ENCODE measurements at regions not wholly inside any gene's neighbourhood (a gene's known extent, or its start where the extent isn't known, plus 50 kb on each side); places are given as distances from the start of the nearest gene placed in this dataset.

DNA sequence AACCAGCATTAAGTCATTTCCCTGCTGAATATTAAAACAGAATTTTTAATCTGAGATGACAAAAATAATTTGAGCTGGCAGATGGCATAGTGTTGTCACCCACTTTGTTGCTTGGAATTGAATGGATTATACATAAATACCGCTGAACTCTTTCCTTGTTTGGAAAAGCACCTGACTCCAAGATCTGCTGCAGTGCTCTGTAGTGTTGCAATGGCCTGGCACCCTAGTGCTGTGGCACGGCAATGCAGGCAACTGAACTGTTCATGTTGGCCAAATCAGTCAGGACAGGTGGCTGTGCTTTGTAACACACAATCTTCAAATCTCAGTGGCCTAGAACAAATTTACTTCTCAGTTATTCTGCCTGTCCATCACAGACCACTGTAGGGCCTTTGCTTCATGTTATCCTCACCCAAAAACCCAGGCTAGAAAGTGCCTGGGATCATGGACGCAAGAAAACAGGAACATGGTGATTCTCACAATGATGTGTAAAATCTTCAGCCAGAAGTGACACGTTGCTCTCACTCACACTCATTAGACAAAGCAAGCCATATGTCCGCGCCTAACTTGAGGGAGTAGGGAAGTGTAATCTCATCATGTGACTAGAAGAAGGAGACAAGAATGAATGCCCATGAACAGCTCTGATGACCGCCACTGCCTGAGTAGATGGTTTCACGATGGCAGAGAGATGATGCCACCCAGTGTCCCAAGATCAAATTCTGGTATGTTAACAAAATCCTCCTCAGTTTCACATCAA, 191.9 kb upstream of the PUM3 start:
- intact Hi-C loops (cut with DNase I) = no loop called here
- DNase-seq = no peak
- ATAC-seq = no peak
- H3K9me3 ChIP-seq = no peaks in the 10 kb centered on the region
- no peaks in the 10 kb centered on the region for H3K4me1 ChIP-seq
- TF ChIP-seq, protein P1, sequence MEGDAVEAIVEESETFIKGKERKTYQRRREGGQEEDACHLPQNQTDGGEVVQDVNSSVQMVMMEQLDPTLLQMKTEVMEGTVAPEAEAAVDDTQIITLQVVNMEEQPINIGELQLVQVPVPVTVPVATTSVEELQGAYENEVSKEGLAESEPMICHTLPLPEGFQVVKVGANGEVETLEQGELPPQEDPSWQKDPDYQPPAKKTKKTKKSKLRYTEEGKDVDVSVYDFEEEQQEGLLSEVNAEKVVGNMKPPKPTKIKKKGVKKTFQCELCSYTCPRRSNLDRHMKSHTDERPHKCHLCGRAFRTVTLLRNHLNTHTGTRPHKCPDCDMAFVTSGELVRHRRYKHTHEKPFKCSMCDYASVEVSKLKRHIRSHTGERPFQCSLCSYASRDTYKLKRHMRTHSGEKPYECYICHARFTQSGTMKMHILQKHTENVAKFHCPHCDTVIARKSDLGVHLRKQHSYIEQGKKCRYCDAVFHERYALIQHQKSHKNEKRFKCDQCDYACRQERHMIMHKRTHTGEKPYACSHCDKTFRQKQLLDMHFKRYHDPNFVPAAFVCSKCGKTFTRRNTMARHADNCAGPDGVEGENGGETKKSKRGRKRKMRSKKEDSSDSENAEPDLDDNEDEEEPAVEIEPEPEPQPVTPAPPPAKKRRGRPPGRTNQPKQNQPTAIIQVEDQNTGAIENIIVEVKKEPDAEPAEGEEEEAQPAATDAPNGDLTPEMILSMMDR (IDR thresholded peaks at IDR 0.05) = no peak
- H3K36me3 ChIP-seq = no peaks in the 10 kb centered on the region
- no peak overlapping the region for H3K4me3 ChIP-seq
- no peaks in the 10 kb centered on the region for H3K27me3 ChIP-seq (ENCODE audit: low read depth)
- no peak overlapping the region for H3K27ac ChIP-seq

DNA sequence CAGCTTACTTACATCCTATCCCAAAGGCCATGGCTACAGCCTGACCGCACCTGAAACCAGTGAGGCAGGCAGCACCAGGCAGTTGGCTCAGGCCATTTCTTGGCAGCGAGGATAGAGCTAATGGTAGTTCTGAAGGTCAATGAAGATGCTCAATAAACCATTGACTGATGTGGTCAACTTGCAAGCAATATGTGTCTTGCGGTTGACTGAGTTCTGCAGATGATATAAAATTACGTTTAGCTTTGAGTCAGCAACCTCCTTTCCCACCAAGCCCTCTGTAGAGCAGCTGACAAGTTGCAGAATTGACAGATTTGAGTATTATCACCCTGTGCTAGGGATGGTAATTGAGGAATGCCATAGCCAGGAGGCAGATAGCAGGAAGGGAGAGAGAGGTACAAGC, 189.0 kb upstream of the PUM3 start:
- ATAC-seq (no peak), DNase-seq (no peak)
- TF ChIP-seq, protein P1 (IDR thresholded peaks at IDR 0.05) = no peak
- Histone ChIP-seq H3K4me1 (no peaks in the 10 kb centered on the region), H3K27ac (no peak overlapping the region), H3K36me3 (no peaks in the 10 kb centered on the region), H3K27me3 (ENCODE audit: low read depth) (no peaks in the 10 kb centered on the region), H3K4me3 (no peak overlapping the region), H3K9me3 (no peaks in the 10 kb centered on the region)
- intact Hi-C loops (cut with DNase I) = no loop called here

DNA sequence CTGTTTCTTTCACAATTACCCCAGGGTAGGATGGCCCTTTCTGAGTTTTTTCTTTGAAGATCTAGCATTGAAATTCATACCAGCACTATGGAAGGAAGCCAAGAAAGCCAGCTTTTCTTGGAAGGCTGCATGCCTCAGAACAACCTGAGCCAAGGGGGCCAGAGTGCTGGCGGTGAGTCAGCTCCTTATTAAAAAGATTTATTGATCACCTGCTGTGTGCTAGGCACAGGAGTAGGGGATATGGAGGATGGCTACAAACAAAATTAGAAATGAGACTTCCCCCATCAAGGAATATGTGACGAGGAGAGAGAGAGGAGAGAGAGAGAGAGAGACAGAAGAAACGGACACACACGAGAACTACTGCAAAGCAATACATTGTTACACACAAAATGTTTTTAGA, 184.6 kb upstream of the PUM3 start:
- Histone ChIP-seq H3K9me3 (no peaks in the 10 kb centered on the region), H3K27me3 (ENCODE audit: low read depth) (no peaks in the 10 kb centered on the region), H3K36me3 (no peaks in the 10 kb centered on the region), H3K27ac (no peak overlapping the region), H3K4me1 (no peaks in the 10 kb centered on the region), H3K4me3 (no peak overlapping the region)
- TF ChIP-seq, protein P1 (IDR thresholded peaks at IDR 0.05) = no peak
- ATAC-seq = no peak
- intact Hi-C loops (cut with DNase I) = no loop called here
- DNase-seq = no peak

DNA sequence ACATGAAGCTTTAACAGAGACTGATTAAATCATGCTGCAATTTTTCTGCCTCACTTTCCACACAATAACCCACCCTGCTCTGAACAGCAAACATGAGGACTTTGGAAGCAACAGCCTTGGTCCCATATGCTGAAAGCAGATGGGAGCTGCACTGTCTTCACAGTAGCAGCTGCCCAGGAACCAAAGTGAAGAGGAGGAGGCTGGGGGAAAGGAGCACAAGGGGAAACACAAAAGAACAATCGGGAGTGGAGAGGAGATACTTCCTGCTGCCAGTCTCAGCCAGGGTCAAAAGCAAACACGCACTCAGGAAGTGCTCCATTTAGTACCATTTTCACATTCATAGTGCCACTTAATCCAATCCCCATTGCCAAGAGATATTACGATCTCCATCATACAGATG, 183.3 kb upstream of the PUM3 start:
- no peaks in the 10 kb centered on the region for H3K9me3 ChIP-seq
- H3K27ac ChIP-seq = no peak overlapping the region
- no peak overlapping the region for H3K4me3 ChIP-seq
- ATAC-seq (no peak), DNase-seq (no peak)
- intact Hi-C loops (cut with DNase I) = no loop called here
- no peaks in the 10 kb centered on the region for H3K4me1 ChIP-seq
- TF ChIP-seq, protein P1 (IDR thresholded peaks at IDR 0.05) = no peak
- no peaks in the 10 kb centered on the region for H3K27me3 ChIP-seq (ENCODE audit: low read depth)
- no peaks in the 10 kb centered on the region for H3K36me3 ChIP-seq

DNA sequence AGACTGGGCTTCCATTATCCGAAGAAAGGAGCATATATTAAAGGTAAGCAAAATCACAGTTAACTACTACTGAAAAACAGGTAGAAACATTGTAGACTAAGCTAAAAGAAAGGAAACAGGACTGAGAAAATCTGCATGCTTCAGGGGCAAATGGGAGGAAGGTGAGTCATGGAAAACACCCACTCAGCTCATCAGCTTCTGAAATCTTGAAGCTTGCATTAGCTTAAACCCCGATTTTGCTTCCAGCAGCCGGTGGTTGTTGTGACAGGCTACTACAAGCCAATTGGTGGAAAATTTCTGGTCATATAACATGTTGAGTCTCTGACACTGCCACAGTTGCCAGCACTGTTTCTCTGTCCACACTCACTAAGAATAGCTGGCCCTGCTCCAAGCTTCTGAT, 179.6 kb upstream of the PUM3 start:
- TF ChIP-seq, protein P1 (IDR thresholded peaks at IDR 0.05) = no peak
- no peak overlapping the region for H3K4me3 ChIP-seq
- H3K36me3 ChIP-seq = no peaks in the 10 kb centered on the region
- no peaks in the 10 kb centered on the region for H3K27me3 ChIP-seq (ENCODE audit: low read depth)
- DNase-seq (no peak), ATAC-seq (no peak)
- intact Hi-C loops (cut with DNase I) = no loop called here
- no peaks in the 10 kb centered on the region for H3K9me3 ChIP-seq
- no peaks in the 10 kb centered on the region for H3K4me1 ChIP-seq
- no peak overlapping the region for H3K27ac ChIP-seq

Data from lower lobe of right lung (tissue), 2 donors.